GM19438 (cell line): ENCODE measurements at regions not wholly inside any gene's neighbourhood (a gene's known extent, or its start where the extent isn't known, plus 50 kb on each side); places are given as distances from the start of the nearest gene placed in this dataset.
"Not testable (repeated sequence)": the region's sequence is repeated elsewhere in the genome, so short reads cannot be mapped to it uniquely, and the experiment has no call there.

Experiments used
- ATAC-seq: cut with Tn5 transposase; IDR thresholded peaks from one replicate; pipeline ENCODE4 v1.9.1; 2021; ENCODE audit warnings: low read depth; ENCODE audit not compliant: unreplicated experiment

DNA sequence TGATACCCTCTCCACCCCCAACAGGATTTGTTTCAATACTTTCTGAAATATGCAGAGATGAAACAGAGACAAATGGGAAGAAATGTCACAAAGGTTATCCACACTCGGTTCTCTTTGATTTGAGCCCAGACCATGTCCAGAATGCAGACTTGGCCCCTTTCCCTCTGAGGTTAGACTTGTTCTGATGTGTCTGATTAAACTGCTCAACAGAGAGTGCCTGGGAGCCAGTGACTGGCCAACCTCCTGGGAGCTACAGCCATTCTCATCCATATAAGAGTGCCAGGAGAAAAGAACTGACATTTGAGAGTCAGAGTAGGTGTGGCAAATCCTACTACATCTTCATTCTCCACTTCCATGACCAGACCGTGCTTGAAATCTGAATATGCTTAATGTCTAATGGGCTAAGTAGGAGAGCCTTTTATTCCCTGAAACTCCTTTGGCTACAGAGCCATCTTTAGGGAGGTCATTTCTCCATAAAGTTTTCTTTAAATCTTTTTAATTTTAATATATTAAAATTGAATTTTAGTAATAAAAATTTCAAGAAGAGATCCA, 201.4 kb downstream of the BLID start:
- ATAC-seq = no peak

GRCh38 chr11:121909596-121909995, 206.4 kb downstream of the BLID start:
- ATAC-seq = no peak

DNA sequence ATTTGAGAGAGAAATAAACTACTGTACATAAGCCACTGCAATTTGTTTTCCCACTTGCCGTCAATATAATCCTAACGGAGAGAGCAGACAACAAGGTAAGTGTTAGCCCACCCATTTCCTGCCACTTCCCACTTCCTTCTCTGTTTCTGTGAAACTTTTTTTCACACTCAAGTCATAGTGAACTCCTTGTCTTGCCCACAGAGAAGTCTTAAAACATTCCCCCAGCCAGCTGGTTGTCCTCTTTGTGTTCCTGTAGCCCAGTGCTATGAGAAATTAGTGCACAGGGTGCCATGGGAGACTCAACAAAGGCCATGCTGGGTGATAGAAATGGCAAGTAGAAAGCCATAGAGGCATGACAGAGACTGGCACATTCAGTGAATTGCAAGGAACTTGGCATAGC, 208.6 kb downstream of the BLID start:
- no peak for ATAC-seq

DNA sequence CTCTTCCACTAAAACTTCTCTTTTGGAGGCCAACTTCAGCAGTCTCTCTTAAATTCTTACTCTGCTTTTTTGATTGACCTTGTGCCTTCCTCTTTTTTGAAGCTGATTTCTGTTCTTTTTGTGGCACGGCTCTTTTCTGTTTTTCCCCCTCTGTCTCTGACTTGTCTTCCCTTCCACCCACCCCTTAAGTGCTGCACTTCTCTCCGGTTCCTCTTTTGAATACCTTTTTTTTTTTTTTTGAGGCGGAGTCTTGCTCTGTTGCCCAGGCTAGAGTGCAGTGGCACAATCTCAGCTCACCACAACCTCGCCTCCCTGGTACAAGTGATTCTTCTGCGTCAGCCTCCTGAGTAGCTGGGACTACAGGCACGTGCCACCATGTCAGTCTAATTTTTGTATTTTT, 211.9 kb downstream of the BLID start:
- ATAC-seq = no peak

- ATAC-seq = no peak
Observed at GRCh38 chr11:121901886-121902285, 214.1 kb downstream of the BLID start.

GRCh38 chr11:121901417-121901816, 214.6 kb downstream of the BLID start:
- ATAC-seq = not testable (repeated sequence)

DNA sequence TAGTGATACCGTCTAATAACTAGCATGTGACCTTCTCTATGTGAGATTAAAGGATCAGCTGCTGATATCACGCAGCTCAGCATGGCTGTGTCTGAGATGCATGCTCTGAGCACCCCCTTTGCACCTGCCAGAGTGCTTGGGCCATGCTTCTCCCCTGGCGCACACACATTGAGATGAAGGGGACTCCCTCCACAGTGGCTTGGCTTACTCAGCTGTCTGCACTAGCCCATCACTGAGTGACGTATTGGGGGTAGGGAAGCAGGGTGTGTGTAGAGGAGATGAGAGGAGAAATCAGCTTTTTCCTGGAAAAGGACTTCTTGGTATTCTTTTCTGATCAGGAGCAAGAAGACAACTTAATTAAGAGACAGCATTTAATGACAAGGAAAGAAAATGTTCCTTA, 216.5 kb downstream of the BLID start:
- ATAC-seq = no peak

DNA sequence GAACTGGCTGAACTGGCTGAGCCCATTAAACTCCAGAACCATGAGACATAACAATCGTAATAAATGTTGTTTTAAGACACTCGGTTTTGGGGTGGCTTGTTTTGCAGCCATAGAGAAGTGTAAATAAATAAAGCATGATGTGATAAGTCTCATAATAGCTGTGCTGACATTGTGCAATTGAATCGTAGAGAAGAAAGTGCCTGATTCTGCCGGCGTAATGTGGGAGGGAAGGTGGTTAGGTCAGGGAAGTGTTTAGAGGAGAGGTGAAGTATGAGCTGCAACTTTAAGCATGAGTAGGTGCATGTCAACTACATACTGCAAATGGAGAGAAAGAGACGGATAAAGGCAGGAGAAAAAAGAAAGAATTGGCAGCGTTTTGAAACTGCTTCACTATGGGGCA, 217.1 kb downstream of the BLID start:
- no peak for ATAC-seq

GRCh38 chr11:121895919-121896318, 220.1 kb downstream of the BLID start:
- ATAC-seq = no peak

- no peak for ATAC-seq
Observed at GRCh38 chr11:121894581-121894980, 221.4 kb downstream of the BLID start.

GRCh38 chr11:121892863-121893262, 223.2 kb downstream of the BLID start:
- no peak for ATAC-seq

DNA sequence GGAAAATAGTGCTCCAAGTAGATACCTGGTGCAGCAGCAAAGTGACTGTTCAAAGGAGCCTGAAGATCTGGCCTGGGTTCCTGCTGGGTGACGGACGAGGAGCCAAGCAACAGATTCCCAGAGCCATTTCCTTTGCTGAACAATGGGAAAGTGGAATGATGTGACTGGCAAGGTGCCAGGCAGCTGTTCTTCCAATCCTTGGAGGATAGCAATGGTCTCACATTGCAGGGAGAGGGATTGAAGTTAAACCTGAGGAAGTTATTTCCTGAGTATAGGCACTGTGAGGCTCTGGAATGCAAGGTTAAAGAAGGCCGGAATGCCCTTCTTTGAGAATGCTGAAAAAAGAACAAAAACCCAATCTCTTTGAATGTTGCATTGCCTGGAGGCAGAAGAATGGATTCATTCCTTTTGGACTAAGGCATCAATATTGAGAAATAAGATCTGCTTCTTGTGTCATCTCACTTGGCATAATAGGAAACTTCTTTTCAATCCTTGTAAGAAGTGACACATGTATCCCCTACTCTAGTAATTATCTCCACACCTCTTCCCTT, 223.8 kb downstream of the BLID start:
- no peak for ATAC-seq

DNA sequence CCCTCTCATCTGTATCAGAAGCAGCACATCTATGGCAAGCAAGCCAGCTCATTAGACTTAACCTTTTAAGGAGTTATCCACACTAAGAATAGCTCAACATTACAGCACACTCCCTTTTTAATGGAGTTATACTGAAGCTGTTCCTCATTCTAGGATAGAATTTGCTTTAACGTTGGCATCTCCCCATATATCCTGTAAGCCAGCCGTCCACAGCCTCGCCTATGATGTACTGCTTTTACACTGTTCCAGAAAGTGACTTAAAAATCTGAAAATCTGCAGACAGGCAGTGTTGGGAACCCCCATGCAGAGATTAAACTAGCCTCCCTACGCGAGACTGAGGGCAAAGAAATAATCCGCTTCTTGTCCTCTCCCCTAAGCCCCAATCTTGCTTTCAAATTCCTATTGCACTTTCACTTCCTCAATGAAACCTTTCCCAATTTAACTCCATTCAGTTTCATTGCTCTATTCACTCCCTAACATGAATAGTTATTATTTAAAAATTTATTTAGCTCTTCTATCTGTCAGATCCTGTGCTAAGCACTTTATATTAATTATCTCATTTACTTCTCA, 225.0 kb downstream of the BLID start:
- no peak for ATAC-seq

- ATAC-seq = no peak
Observed at GRCh38 chr11:121890377-121890776, 225.6 kb downstream of the BLID start.

DNA sequence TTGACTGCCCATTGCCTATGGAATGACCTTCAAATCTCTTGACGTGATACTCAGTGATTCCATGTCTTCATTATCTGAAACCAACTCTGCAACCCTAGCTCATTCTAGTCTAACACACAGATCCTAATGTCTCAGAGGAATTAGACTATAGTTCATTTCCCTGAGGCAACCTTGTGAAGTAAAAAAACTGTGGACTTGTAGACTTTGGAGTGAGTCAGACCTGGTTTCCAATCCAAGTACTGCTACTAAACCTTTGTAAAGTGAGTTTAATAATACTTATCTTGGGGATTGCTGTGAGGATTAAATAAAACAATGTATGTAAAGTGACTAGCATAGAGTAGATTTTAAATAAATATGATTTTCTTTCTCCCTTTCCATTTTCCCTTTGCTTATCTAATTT, 226.1 kb downstream of the BLID start:
- no peak for ATAC-seq

DNA sequence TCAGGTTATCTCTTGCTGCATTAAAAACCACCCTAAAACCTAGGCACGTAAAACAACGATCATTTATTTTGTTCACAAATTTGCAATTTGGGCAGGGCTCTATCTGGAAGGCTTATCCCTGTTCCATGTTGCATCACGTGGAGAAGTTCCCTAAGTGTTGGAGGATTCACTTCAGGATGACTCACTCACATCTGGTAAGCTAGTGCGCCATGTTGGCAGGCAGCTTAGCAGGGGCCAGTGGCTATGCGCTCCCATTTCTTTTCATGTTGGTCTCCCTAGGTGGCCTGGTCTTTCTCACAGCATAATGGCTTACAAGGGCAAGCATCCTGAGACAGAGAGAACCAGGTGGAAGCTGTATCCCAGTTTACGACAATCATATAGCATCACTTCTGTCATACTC, 226.8 kb downstream of the BLID start:
- no peak for ATAC-seq

GRCh38 chr11:121887976-121888557, 227.9 kb downstream of the BLID start:
- ATAC-seq = no peak

DNA sequence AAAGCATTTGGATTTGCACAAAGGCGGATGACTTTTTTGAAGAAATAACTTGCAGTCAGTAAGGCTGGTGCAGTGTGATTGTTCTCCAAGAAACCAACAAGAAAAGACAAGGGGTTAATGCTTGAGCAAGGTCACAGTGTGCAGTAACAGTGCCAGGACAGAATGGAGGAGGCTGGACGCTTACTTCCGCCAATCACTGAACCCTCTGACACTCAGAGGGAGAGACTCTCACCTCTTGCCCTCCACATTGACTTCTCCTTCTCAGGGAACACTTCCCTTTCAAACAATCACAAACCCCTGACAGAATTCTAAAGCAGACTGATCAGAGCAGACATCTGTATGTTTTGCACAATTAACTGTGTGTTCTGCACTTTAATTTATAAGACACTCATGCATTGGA, 228.4 kb downstream of the BLID start:
- ATAC-seq = no peak

GRCh38 chr11:121886996-121887395, 229.0 kb downstream of the BLID start:
- ATAC-seq = no peak

- no peak for ATAC-seq
Observed at GRCh38 chr11:121886005-121886734, 229.8 kb downstream of the BLID start.

DNA sequence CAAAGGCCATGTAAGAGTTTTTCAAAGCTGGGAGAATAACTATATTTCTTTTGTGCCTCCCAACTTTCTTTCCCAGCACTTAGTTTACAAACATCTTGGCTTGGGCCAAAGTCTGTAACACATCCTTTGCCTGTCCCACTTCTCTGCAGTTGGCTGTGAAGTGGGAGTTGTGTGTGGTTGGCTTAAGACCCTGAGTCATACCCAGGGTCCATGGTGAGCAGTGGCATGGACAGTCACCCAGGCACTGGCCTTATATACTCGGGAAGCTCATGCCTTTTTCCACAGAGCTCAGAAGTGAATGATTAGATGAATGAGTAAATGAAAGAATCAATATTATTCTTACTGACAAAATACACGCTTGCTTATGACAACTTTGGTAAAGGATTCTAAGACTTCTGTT, 231.4 kb downstream of the BLID start:
- no peak for ATAC-seq

- no peak for ATAC-seq
Observed at GRCh38 chr11:121881806-121882205, 234.2 kb downstream of the BLID start.
